Left renal cortex interstitium (tissue), 4 donors: ENCODE measurements at regions not wholly inside any gene's neighbourhood (a gene's known extent, or its start where the extent isn't known, plus 50 kb on each side); places are given as distances from the start of the nearest gene placed in this dataset.
"Not testable (repeated sequence)": the region's sequence is repeated elsewhere in the genome, so short reads cannot be mapped to it uniquely, and the experiment has no call there.

Experiments used
- DNase-seq, 4 donors: peaks; one replicate each; pipeline ENCODE4 v3.0.0-alpha.2; 2013; ENCODE audit warnings: low read depth in 4 of 4, low spot score in 2 of 4, missing footprints in 1 of 4

GRCh38 chr18:55912071-55912470, 324.1 kb upstream of the TCF4 start:
- no peak for DNase-seq

GRCh38 chr18:55910296-55910695, 322.3 kb upstream of the TCF4 start:
- no peak for DNase-seq

- DNase-seq: peak; percentile 48 to 69 (median 58)
These were observed 320.9 kb upstream of the TCF4 start for GRCh38 chr18:55908901-55909366.

- DNase-seq: no peak
These were observed 319.6 kb upstream of the TCF4 start for GRCh38 chr18:55907453-55908175.

- DNase-seq: no peak
These were observed 318.5 kb upstream of the TCF4 start for GRCh38 chr18:55906536-55906935.

- no peak for DNase-seq
These were observed 315.9 kb upstream of the TCF4 start for GRCh38 chr18:55903911-55904310.

GRCh38 chr18:55900380-55900779, 312.4 kb upstream of the TCF4 start:
- DNase-seq: no peak

GRCh38 chr18:55897091-55897689, 309.2 kb upstream of the TCF4 start:
- DNase-seq: no peak

- DNase-seq: no peak
These were observed 306.0 kb upstream of the TCF4 start for GRCh38 chr18:55893948-55894347.

- not testable (repeated sequence) for DNase-seq
These were observed 305.1 kb upstream of the TCF4 start for GRCh38 chr18:55892862-55893813.

- no peak for DNase-seq
These were observed 298.9 kb upstream of the TCF4 start for GRCh38 chr18:55886886-55887285.

- no peak for DNase-seq
These were observed 296.5 kb upstream of the TCF4 start for GRCh38 chr18:55884498-55884897.

GRCh38 chr18:55880617-55881016, 292.6 kb upstream of the TCF4 start:
- DNase-seq: no peak

- DNase-seq: no peak
These were observed 291.3 kb upstream of the TCF4 start for GRCh38 chr18:55879331-55879730.

- no peak for DNase-seq
These were observed 290.2 kb upstream of the TCF4 start for GRCh38 chr18:55878224-55878623.

- no peak for DNase-seq
These were observed 289.3 kb upstream of the TCF4 start for GRCh38 chr18:55877321-55877720.

GRCh38 chr18:55876254-55876653, 288.3 kb upstream of the TCF4 start:
- no peak for DNase-seq

GRCh38 chr18:55875371-55875901, 287.4 kb upstream of the TCF4 start:
- DNase-seq: no peak

- no peak for DNase-seq
These were observed 281.8 kb upstream of the TCF4 start for GRCh38 chr18:55869556-55870501.

- DNase-seq: no peak
These were observed 280.9 kb upstream of the TCF4 start for GRCh38 chr18:55868909-55869308.
